ENCODE measurements at regions not wholly inside any gene's neighbourhood (a gene's known extent, or its start where the extent isn't known, plus 50 kb on each side); places are given as distances from the start of the nearest gene placed in this dataset.

DNA sequence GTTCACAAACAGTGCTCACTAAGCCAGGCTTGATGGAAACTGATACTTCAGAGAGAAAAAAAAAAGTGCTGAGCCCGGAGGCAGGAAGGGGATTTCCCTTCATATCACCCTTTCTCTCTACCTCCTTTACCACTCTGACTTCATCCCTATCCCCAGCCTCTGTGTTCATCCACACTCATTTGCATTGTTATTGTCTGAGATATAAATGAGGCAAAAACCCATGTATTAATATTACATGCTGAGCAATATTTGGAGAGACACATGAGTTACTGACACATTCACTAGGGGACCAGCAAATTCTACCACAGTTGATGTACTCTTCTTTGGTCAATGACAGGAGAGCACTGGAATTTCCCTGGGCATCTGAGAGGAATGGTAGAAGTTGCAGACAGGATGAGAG, 175.8 kb downstream of the TNFSF18 start:
- no peak overlapping the region for H3K4me3 ChIP-seq (ENCODE audit: control insufficient read depth, low read depth, low read length)
- TF ChIP-seq, protein P1, sequence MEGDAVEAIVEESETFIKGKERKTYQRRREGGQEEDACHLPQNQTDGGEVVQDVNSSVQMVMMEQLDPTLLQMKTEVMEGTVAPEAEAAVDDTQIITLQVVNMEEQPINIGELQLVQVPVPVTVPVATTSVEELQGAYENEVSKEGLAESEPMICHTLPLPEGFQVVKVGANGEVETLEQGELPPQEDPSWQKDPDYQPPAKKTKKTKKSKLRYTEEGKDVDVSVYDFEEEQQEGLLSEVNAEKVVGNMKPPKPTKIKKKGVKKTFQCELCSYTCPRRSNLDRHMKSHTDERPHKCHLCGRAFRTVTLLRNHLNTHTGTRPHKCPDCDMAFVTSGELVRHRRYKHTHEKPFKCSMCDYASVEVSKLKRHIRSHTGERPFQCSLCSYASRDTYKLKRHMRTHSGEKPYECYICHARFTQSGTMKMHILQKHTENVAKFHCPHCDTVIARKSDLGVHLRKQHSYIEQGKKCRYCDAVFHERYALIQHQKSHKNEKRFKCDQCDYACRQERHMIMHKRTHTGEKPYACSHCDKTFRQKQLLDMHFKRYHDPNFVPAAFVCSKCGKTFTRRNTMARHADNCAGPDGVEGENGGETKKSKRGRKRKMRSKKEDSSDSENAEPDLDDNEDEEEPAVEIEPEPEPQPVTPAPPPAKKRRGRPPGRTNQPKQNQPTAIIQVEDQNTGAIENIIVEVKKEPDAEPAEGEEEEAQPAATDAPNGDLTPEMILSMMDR (IDR thresholded peaks at IDR 0.05; ENCODE audit: control insufficient read depth, insufficient read depth, low read depth, low read length, missing control alignments): no peak
- no peak for DNase-seq (ENCODE audit: low read depth)

DNA sequence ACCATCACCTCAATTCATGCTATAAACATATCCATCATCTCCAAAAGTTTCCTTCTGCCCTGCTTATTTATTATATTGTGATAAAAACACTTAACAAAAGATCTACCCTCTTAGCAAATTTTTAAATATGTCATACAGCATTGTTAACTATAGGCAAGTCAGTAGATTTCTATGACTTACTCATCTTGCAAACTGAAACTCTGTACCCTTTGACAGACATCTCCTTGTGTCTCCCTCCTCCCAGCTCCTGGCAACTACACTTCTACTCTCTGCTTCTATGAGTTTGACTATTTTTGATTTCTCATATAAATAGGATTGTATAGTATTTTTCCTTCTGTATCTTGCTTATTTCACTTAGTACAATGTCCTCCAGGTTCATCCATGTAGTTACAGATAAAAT, 174.8 kb downstream of the TNFSF18 start:
- no peak for DNase-seq (ENCODE audit: low read depth)
- no peak overlapping the region for H3K4me3 ChIP-seq (ENCODE audit: control insufficient read depth, low read depth, low read length)
- TF ChIP-seq, protein P1 (IDR thresholded peaks at IDR 0.05; ENCODE audit: control insufficient read depth, insufficient read depth, low read depth, low read length, missing control alignments): no peak

DNA sequence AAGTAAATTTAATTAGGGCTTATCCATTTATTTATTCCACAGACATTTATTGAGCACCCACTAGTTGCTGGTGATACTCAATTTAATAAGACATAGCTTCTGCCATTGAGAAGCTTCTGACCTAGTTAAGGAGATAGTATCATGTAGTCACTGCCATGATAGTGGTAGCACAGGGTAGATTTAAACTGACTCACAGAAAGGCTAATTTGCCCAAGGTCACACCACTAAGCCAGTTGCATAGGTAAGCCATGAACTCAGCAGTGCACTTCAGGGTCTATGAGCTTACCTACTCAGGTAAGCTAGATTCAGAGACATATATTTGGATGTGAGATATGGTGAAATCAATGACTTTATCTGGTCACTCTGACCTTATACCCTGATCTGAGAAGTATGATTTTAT, 168.4 kb downstream of the TNFSF18 start:
- no peak for DNase-seq (ENCODE audit: low read depth)
- H3K4me3 ChIP-seq (ENCODE audit: control insufficient read depth, low read depth, low read length): no peak overlapping the region
- TF ChIP-seq, protein P1 (IDR thresholded peaks at IDR 0.05; ENCODE audit: control insufficient read depth, insufficient read depth, low read depth, low read length, missing control alignments): no peak

DNA sequence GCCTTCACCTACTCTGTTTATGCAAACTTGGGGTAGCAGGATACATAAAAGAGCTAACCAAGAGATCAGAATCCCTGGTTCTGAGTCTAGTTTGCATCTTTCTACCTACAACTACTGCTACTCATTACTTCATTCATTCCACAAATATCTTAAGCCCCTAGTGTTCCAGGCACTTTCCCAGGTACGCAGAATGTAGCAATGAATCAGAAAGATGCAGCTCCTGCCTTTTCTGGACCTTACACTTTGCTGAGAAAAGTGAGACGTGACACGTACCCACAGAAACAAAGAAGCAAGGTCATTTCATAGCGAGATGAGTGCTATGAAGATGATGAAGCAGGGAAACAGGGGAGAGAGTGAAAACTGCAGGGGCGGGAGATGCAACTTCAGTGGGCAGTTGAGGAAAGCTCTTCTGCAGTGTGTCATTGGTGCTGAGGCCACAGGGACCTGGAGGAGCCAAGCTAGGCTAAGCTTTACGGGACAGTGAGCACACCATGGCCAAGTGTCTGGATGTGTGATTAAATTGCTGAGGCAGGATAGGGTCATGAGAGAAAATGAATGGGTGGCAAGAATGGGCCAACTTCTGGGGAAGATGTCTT, 167.9 kb downstream of the TNFSF18 start:
- TF ChIP-seq, protein P1 (IDR thresholded peaks at IDR 0.05; ENCODE audit: control insufficient read depth, insufficient read depth, low read depth, low read length, missing control alignments): no peak
- no peak for DNase-seq (ENCODE audit: low read depth)
- H3K4me3 ChIP-seq (ENCODE audit: control insufficient read depth, low read depth, low read length): no peak overlapping the region

DNA sequence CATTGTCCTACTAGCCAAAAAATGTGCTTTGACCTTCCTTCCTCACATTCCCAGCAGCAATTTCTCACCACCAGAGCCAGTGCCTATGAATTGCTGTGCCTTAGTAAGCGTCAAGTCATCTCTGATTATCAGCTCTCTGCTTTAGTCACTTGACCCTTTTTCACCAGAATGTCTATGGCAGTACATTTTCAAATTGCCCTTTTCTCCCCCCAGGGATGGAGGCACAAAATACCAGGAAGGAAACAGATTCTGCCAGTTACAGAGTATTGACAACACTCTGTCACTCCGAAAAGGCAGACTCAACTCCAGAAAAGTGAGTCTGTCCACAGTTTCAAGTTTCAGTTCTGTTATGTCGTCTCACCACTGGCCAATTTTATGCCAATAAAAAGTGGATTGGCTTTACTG, 167.4 kb downstream of the TNFSF18 start:
- no peak for DNase-seq (ENCODE audit: low read depth)
- H3K4me3 ChIP-seq (ENCODE audit: control insufficient read depth, low read depth, low read length): no peak overlapping the region
- TF ChIP-seq, protein P1 (IDR thresholded peaks at IDR 0.05; ENCODE audit: control insufficient read depth, insufficient read depth, low read depth, low read length, missing control alignments): no peak

DNA sequence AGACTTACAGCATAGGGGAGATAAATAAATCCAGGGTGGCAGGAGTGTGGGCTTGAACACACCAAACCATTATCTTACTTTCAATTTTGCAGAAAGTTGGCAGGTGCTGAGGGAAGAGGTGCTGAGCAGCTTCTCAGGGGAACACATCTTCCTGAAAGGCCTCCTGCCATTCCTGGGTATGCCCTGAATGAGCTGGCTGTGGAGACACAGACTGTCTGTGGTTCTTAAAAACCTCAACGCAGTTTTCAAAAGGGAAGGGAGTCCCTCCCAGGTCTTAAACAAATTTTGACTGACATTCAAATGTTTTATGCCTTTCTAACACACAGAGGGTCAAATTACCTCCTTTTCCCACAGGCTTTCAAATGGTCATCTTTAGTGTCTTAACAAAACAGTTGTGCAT, 166.9 kb downstream of the TNFSF18 start:
- no peak overlapping the region for H3K4me3 ChIP-seq (ENCODE audit: control insufficient read depth, low read depth, low read length)
- no peak for DNase-seq (ENCODE audit: low read depth)
- TF ChIP-seq, protein P1 (IDR thresholded peaks at IDR 0.05; ENCODE audit: control insufficient read depth, insufficient read depth, low read depth, low read length, missing control alignments): no peak

DNA sequence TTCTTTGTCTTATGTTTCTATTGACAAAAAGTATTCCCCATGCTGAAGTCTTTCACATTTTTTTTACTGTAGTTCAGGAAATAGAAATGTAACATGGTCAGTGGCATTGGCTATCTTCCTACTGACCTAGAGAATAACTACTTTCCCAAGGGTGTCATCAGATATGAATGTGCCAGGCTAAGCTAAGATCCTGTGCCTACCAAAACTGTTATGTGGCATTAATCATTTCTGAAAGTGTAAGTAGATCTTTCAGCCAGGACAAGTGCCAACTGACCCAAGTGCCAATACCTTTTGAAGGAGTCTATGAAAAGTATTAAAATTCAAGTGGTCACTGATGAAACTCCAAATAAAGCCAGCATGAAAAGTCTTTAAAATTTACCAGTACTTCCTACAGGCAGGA, 165.3 kb downstream of the TNFSF18 start:
- no peak for DNase-seq (ENCODE audit: low read depth)
- TF ChIP-seq, protein P1 (IDR thresholded peaks at IDR 0.05; ENCODE audit: control insufficient read depth, insufficient read depth, low read depth, low read length, missing control alignments): no peak
- H3K4me3 ChIP-seq (ENCODE audit: control insufficient read depth, low read depth, low read length): no peak overlapping the region
